ENCODE measurements at regions not wholly inside any gene's neighbourhood (a gene's known extent, or its start where the extent isn't known, plus 50 kb on each side); places are given as distances from the start of the nearest gene placed in this dataset.

- Histone ChIP-seq H3K36me3 (ENCODE audit: control insufficient read depth, insufficient read depth, low read length) (no peaks in the 10 kb centered on the region), H3K27me3 (ENCODE audit: control insufficient read depth, insufficient read depth, low read length) (no peaks in the 10 kb centered on the region), H3K4me1 (ENCODE audit: control insufficient read depth, insufficient read depth, low read length) (no peaks in the 10 kb centered on the region), H3K9me3 (ENCODE audit: control insufficient read depth, insufficient read depth, low read depth, low read length) (no peaks in the 10 kb centered on the region), H3K4me3 (ENCODE audit: low read depth in 2 of 2, low read length in 2 of 2) (no peak overlapping the region), H3K27ac (ENCODE audit: low read length) (no peak overlapping the region)
- POLR2A ChIA-PET = no interaction called here
- TF ChIP-seq TCF7L2 (IDR thresholded peaks at IDR 0.05; ENCODE audit: low read depth, low read length) = no peak
- TF ChIP-seq, protein P1, sequence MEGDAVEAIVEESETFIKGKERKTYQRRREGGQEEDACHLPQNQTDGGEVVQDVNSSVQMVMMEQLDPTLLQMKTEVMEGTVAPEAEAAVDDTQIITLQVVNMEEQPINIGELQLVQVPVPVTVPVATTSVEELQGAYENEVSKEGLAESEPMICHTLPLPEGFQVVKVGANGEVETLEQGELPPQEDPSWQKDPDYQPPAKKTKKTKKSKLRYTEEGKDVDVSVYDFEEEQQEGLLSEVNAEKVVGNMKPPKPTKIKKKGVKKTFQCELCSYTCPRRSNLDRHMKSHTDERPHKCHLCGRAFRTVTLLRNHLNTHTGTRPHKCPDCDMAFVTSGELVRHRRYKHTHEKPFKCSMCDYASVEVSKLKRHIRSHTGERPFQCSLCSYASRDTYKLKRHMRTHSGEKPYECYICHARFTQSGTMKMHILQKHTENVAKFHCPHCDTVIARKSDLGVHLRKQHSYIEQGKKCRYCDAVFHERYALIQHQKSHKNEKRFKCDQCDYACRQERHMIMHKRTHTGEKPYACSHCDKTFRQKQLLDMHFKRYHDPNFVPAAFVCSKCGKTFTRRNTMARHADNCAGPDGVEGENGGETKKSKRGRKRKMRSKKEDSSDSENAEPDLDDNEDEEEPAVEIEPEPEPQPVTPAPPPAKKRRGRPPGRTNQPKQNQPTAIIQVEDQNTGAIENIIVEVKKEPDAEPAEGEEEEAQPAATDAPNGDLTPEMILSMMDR (IDR thresholded peaks at IDR 0.05) = no peak
- TF ChIP-seq POLR2AphosphoS5 (IDR thresholded peaks at IDR 0.05; ENCODE audit: low read depth, low read length) = no peak
- no peak for TF ChIP-seq REST (IDR thresholded peaks at IDR 0.05; ENCODE audit: insufficient read depth in 1 of 2, low read depth in 2 of 2, low read length in 1 of 2)
- no peak for TF ChIP-seq SIN3A (IDR thresholded peaks at IDR 0.05; ENCODE audit: borderline replicate concordance, insufficient read depth, low read depth, low read length)
- no peak for DNase-seq (ENCODE audit: low read depth, low spot score)
- ATAC-seq = no peak
- CTCF ChIA-PET = no interaction called here
- BruUV-seq (replicated peaks) = no TSS peak
- in situ Hi-C loops (cut with HindIII; ENCODE audit: low pct_unique_long_range_greater_than_20kb, low sequenced_read_pairs) (no loop called here), intact Hi-C loops (cut with micrococcal nuclease; ENCODE audit: unreplicated experiment) (no loop called here)
Measured at GRCh38 chr1:245051349-245052221, 103.2 kb upstream of the KIF26B start.

- ATAC-seq = no peak
Measured at GRCh38 chr1:245046769-245047168, 108.0 kb upstream of the KIF26B start.

More at GRCh38 chr1:245046769-245047168, 108.0 kb upstream of the KIF26B start:
- no TSS peak for BruUV-seq (replicated peaks)
- Histone ChIP-seq H3K27me3 (ENCODE audit: control insufficient read depth, insufficient read depth, low read length) (no peaks in the 10 kb centered on the region), H3K9me3 (ENCODE audit: control insufficient read depth, insufficient read depth, low read depth, low read length) (no peaks in the 10 kb centered on the region), H3K4me1 (ENCODE audit: control insufficient read depth, insufficient read depth, low read length) (peaks cover 18% of the 10 kb centered on the region), H3K36me3 (ENCODE audit: control insufficient read depth, insufficient read depth, low read length) (no peaks in the 10 kb centered on the region), H3K4me3 (ENCODE audit: low read depth in 2 of 2, low read length in 2 of 2) (no peak overlapping the region), H3K27ac (ENCODE audit: low read length) (no peak overlapping the region)
- DNase-seq (ENCODE audit: low read depth, low spot score) = no peak
- ChIA-PET CTCF (interaction anchor here (0.6 kb wide), 1 partner anchor 33 kb away, joined by 5 read pairs; no protein-coding TSS in a partner anchor), POLR2A (interaction anchor here (0.6 kb wide), 1 partner anchor 211 kb away, joined by 11 read pairs; the partner anchor contains the start of gene COX20)
- in situ Hi-C loops (cut with HindIII; ENCODE audit: low pct_unique_long_range_greater_than_20kb, low sequenced_read_pairs) = no loop called here
- intact Hi-C loops (cut with micrococcal nuclease; ENCODE audit: unreplicated experiment) = no loop called here
- no peak for TF ChIP-seq SIN3A (IDR thresholded peaks at IDR 0.05; ENCODE audit: borderline replicate concordance, insufficient read depth, low read depth, low read length)
- TF ChIP-seq REST (IDR thresholded peaks at IDR 0.05; ENCODE audit: insufficient read depth in 1 of 2, low read depth in 2 of 2, low read length in 1 of 2) = no peak
- TF ChIP-seq POLR2AphosphoS5 (IDR thresholded peaks at IDR 0.05; ENCODE audit: low read depth, low read length) = no peak
- TF ChIP-seq, protein P1 (IDR thresholded peaks at IDR 0.05) = no peak
- TF ChIP-seq TCF7L2 (IDR thresholded peaks at IDR 0.05; ENCODE audit: low read depth, low read length) = no peak
